Stimulated activated naive CD8-positive, alpha-beta T cell treated with anti-CD3 and anti-CD28 coated beads, Interleukin-15, amount 100 ng/mL, for 72 hours (primary cell): ENCODE measurements at regions not wholly inside any gene's neighbourhood (a gene's known extent, or its start where the extent isn't known, plus 50 kb on each side); places are given as distances from the start of the nearest gene placed in this dataset.

Source experiments
- ATAC-seq: fragments of 150-1000 bp; cut with Tn5 transposase; 2 replicates; pipeline ENCODE4 v1.10.0; 2021; ENCODE audit warnings: mild to moderate bottlenecking, moderate library complexity
- DNase-seq, 2 donors: peaks; one replicate each; pipeline ENCODE4 v3.0.0; 2021 to 2022
- H3K27ac Mint-ChIP-seq, 2 donors: one replicate each; pipeline ENCODE4 v1.8.0; 2022; ENCODE audit warnings: mild to moderate bottlenecking in 2 of 2, mixed read lengths in 2 of 2, moderate library complexity in 2 of 2
- H3K27me3 Mint-ChIP-seq: one replicate; pipeline ENCODE4 v1.8.0; 2022; ENCODE audit warnings: mixed read lengths
- H3K4me1 Mint-ChIP-seq: one replicate; pipeline ENCODE4 v1.8.0; 2022; ENCODE audit warnings: mild to moderate bottlenecking, mixed read lengths
- H3K4me3 Mint-ChIP-seq, 2 donors: one replicate each; pipeline ENCODE4 v1.8.0; 2022; ENCODE audit warnings: mild to moderate bottlenecking in 2 of 2, mixed read lengths in 2 of 2, moderate library complexity in 1 of 2
- H3K9me3 Mint-ChIP-seq, 2 donors: one replicate each; pipeline ENCODE4 v1.8.0; 2022; ENCODE audit warnings: mixed read lengths in 2 of 2

GRCh38 chr13:86087244-86087643 is 288.0 kb upstream of the SLITRK6 start:
- peaks cover 4 to 7% of the 10 kb centered on the region in 2 donors for H3K9me3 Mint-ChIP-seq
- ATAC-seq (no peak), DNase-seq (no peak)
- H3K4me3 Mint-ChIP-seq: no peak overlapping the region
- H3K27ac Mint-ChIP-seq: no peak overlapping the region
- H3K4me1 Mint-ChIP-seq: no peaks in the 10 kb centered on the region
- H3K27me3 Mint-ChIP-seq: no peaks in the 10 kb centered on the region

DNA sequence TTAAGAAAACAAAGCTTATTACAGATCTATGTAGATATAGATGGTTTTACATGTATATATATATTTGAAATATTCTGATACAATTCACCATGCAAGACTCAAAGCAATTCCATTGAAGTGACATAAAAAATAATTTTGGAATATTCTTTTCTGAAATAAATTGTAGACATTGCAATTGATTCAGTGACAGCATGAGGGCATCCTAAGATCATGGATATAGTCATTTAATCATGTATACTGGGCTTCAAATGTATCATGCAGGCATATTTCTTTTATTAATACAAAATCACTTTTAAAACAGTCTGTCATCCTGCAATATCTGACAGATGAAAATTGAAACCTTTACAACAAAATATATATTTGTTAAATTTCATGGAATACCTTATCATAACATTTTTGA is 286.7 kb upstream of the SLITRK6 start:
- no peak overlapping the region for H3K4me3 Mint-ChIP-seq
- H3K9me3 Mint-ChIP-seq: peaks cover 0 to 6% of the 10 kb centered on the region in 2 donors
- DNase-seq: no peak

GRCh38 chr13:86082121-86082520 is 282.9 kb upstream of the SLITRK6 start:
- Mint-ChIP-seq H3K27me3 (no peaks in the 10 kb centered on the region), H3K4me1 (no peaks in the 10 kb centered on the region), H3K27ac (no peak overlapping the region), H3K9me3 (peaks cover 0 to 6% of the 10 kb centered on the region in 2 donors), H3K4me3 (no peak overlapping the region)
- no peak for ATAC-seq
- no peak for DNase-seq

More for the DNA sequence above, 286.7 kb upstream of the SLITRK6 start:
- ATAC-seq: no peak
- Mint-ChIP-seq H3K27ac (no peak overlapping the region), H3K27me3 (no peaks in the 10 kb centered on the region), H3K4me1 (no peaks in the 10 kb centered on the region)

DNA sequence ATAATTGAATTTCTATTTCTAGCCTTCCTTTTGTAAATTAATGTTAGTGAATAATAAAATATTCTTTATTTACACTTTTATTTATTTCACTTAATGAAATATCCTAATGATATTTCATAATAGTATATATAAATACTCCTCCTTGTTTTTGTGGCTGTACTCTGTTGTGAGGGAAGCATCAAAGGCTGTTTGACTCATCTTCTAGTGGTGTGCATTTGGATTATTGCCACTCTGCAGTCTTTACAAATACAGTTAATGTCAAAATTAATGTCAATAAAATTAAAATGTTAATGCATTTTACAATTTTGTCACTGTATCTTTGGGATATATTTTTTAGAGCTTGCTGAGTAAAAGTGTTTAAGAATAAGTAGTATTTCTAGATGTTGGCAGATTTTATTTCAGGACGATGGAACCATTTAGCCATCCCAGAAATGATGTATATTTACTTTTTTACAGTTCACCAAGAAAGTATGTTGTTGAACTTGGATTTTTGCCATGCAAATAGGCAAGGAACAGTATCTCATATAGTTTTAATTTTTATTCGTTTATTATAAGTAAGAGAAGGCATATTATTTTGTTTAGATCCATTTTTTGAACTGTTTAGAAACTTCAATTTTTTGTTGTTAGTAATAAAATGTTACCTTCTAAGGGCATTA is 281.2 kb upstream of the SLITRK6 start:
- Mint-ChIP-seq H3K27me3 (no peaks in the 10 kb centered on the region), H3K9me3 (peaks cover 0 to 6% of the 10 kb centered on the region in 2 donors), H3K27ac (no peak overlapping the region), H3K4me1 (no peaks in the 10 kb centered on the region), H3K4me3 (no peak overlapping the region)
- DNase-seq: no peak
- ATAC-seq: no peak

DNA sequence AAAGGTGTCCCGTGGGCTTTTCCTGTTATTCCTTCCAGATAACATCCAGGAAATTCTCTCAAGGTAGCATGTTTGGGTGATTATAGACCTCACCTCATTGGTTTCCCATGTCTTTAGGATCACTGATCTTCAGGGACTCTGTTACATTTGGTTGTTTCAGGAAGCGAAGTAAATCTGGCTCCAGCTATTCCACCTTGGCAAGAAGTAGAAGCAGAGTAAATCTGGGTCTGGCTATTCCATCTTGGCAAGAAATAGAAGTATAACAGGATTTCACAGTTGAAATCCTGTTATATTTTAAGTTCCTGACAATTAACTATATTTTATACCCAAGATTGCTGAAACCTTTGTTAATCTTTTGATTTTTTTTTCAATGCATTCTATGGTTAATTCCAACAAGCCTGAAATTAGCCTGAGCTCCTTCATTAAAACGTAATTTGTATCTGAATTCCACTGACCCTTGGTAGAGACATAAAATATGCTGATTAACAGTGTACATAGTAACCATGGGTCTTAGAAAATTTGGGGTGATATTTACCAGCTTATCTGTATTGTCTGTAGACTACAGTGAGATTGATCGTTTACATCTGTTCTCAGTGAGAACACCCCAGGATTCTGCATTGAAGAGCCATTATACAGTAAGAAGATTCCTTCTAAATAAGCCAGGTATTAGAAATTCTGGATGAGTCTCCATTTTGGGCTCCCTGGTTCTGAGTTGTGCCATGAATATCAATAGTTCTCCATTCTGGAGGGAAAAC is 267.6 kb upstream of the SLITRK6 start:
- Mint-ChIP-seq H3K9me3 (peaks cover 5 to 26% of the 10 kb centered on the region in 2 donors), H3K27ac (no peak overlapping the region), H3K27me3 (no peaks in the 10 kb centered on the region), H3K4me3 (no peak overlapping the region), H3K4me1 (no peaks in the 10 kb centered on the region)
- DNase-seq (no peak), ATAC-seq (no peak)

DNA sequence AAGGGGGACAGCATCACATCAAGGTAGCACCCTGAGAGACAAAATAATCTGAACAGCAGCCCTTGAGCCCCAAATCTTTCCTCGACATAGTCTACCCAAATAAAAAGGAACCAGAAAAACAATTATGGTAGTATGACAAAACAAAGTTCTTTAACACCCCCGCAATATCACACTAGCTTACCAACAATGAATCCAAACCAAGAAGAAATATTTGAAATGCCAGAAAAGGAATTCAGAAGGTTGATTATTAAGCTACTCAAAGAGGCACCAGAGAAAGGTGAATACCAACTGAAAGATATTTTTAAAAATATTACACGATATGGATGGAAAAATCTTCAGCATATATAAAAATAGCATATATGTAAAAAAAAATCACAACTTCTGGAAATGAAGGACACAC is 252.9 kb upstream of the SLITRK6 start:
- H3K9me3 Mint-ChIP-seq: peaks cover 21 to 33% of the 10 kb centered on the region in 2 donors
- H3K4me3 Mint-ChIP-seq: no peak overlapping the region
- no peaks in the 10 kb centered on the region for H3K27me3 Mint-ChIP-seq
- ATAC-seq: no peak
- H3K4me1 Mint-ChIP-seq: no peaks in the 10 kb centered on the region
- DNase-seq: no peak
- no peak overlapping the region for H3K27ac Mint-ChIP-seq

- no peaks in the 10 kb centered on the region for H3K27me3 Mint-ChIP-seq
- peaks cover 21 to 33% of the 10 kb centered on the region in 2 donors for H3K9me3 Mint-ChIP-seq
- no peaks in the 10 kb centered on the region for H3K4me1 Mint-ChIP-seq
- H3K4me3 Mint-ChIP-seq: no peak overlapping the region
- ATAC-seq (no peak), DNase-seq (no peak)
- H3K27ac Mint-ChIP-seq: peak overlapping the region in 1 of 2 donors; percentile 27
Observed at GRCh38 chr13:86051134-86052103, 252.2 kb upstream of the SLITRK6 start.

GRCh38 chr13:86038490-86038889 is 239.3 kb upstream of the SLITRK6 start:
- H3K27ac Mint-ChIP-seq: no peak overlapping the region
- peaks cover 2 to 4% of the 10 kb centered on the region in 2 donors for H3K9me3 Mint-ChIP-seq
- no peak overlapping the region for H3K4me3 Mint-ChIP-seq
- no peak for DNase-seq
- no peaks in the 10 kb centered on the region for H3K27me3 Mint-ChIP-seq
- ATAC-seq: no peak
- H3K4me1 Mint-ChIP-seq: no peaks in the 10 kb centered on the region

GRCh38 chr13:86020351-86021002 is 221.3 kb upstream of the SLITRK6 start:
- Mint-ChIP-seq H3K4me1 (no peaks in the 10 kb centered on the region), H3K27me3 (no peaks in the 10 kb centered on the region), H3K27ac (no peak overlapping the region), H3K9me3 (no peaks in the 10 kb centered on the region), H3K4me3 (no peak overlapping the region)
- ATAC-seq (no peak), DNase-seq (no peak)

GRCh38 chr13:86006317-86006716 is 207.1 kb upstream of the SLITRK6 start:
- H3K27me3 Mint-ChIP-seq: no peaks in the 10 kb centered on the region

GRCh38 chr13:86003029-86003428 is 203.8 kb upstream of the SLITRK6 start:
- no peaks in the 10 kb centered on the region for H3K27me3 Mint-ChIP-seq
- no peaks in the 10 kb centered on the region for H3K4me1 Mint-ChIP-seq
- no peak overlapping the region for H3K27ac Mint-ChIP-seq
- DNase-seq: no peak
- no peaks in the 10 kb centered on the region for H3K9me3 Mint-ChIP-seq
- ATAC-seq: no peak
- H3K4me3 Mint-ChIP-seq: no peak overlapping the region

More at GRCh38 chr13:86006317-86006716, 207.1 kb upstream of the SLITRK6 start:
- DNase-seq (no peak), ATAC-seq (no peak)
- Mint-ChIP-seq H3K27ac (no peak overlapping the region), H3K4me3 (no peak overlapping the region), H3K4me1 (no peaks in the 10 kb centered on the region), H3K9me3 (no peaks in the 10 kb centered on the region)

DNA sequence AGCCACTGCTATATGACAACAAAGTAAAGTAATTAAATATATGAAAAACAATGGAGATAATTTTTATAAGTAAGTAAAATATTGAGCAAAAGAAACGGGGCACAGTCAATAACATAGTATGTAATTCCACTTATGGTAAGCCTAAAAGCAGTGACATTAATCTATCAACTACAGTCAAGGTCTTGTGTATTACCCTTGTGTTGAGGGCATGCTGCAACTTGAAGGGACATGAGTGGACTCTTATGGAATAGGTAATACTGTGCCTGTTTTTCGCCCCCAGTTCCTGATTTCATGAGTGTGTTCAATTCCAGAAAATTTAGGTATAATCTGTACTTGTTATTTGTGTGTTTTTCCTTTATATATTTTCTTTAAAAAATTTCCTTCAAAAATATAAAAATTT is 201.3 kb upstream of the SLITRK6 start:
- H3K4me1 Mint-ChIP-seq: no peaks in the 10 kb centered on the region
- no peak overlapping the region for H3K4me3 Mint-ChIP-seq
- H3K27me3 Mint-ChIP-seq: no peaks in the 10 kb centered on the region
- H3K27ac Mint-ChIP-seq: no peak overlapping the region
- ATAC-seq (no peak), DNase-seq (no peak)
- H3K9me3 Mint-ChIP-seq: no peaks in the 10 kb centered on the region

- no peaks in the 10 kb centered on the region for H3K4me1 Mint-ChIP-seq
- ATAC-seq: no peak
- no peak overlapping the region for H3K27ac Mint-ChIP-seq
- no peak for DNase-seq
- no peaks in the 10 kb centered on the region for H3K27me3 Mint-ChIP-seq
- H3K9me3 Mint-ChIP-seq: no peaks in the 10 kb centered on the region
- H3K4me3 Mint-ChIP-seq: no peak overlapping the region
Observed at GRCh38 chr13:85997587-85997986, 198.4 kb upstream of the SLITRK6 start.

DNA sequence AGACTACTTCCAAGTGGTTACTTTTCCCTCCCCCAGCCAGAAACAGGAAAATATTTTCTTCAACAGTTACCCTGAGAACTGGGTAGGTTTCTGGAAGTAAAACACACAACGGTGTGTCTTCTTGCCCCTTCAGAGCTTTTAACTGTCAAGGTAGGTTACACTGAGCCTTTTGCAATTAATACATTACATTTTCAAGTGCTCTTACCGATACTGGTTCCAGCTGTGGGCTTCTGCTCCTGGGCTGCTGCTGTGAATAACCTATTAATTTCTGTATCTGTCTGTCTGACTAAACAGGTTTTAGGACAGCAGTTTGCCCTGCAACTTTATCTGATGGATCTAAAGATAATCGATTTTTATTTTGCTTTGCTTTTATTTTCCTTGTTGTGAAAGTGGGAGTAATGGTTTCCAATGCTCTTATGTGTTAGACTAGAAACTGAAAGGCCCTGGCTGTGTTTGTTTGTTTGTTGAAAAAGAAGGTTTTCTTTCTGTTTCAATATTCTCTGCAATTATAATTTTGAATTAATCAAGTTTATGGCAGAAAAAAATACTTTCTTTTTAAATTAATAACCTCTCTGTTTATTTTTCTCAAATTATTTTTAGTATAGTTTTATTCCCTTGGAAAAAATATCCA is 196.7 kb upstream of the SLITRK6 start:
- H3K27ac Mint-ChIP-seq: no peak overlapping the region
- ATAC-seq (no peak), DNase-seq (no peak)
- no peaks in the 10 kb centered on the region for H3K4me1 Mint-ChIP-seq
- H3K4me3 Mint-ChIP-seq: no peak overlapping the region
- H3K27me3 Mint-ChIP-seq: no peaks in the 10 kb centered on the region
- H3K9me3 Mint-ChIP-seq: no peaks in the 10 kb centered on the region

GRCh38 chr13:85993567-85993966 is 194.3 kb upstream of the SLITRK6 start:
- ATAC-seq: no peak
- no peak overlapping the region for H3K4me3 Mint-ChIP-seq
- H3K9me3 Mint-ChIP-seq: peaks cover 6 to 7% of the 10 kb centered on the region in 2 donors
- H3K27ac Mint-ChIP-seq: no peak overlapping the region
- no peaks in the 10 kb centered on the region for H3K4me1 Mint-ChIP-seq
- H3K27me3 Mint-ChIP-seq: no peaks in the 10 kb centered on the region
- no peak for DNase-seq
